Gastroesophageal sphincter (tissue), 4 donors: ENCODE measurements at regions not wholly inside any gene's neighbourhood (a gene's known extent, or its start where the extent isn't known, plus 50 kb on each side); places are given as distances from the start of the nearest gene placed in this dataset.

Experiments
- ATAC-seq: fragments of 150-250 bp; one replicate; pipeline ENCODE4 v1.9.1; 2016; ENCODE audit warnings: mild to moderate bottlenecking, moderate library complexity
- H3K27ac ChIP-seq, 4 donors: fragments of 200-600 bp; sonication (generic) in 3 of 4; 1 replicate in 3 of 4; 2 replicates in 1 of 4; pipeline ENCODE4 v1.5.1; 2016 to 2019
- H3K27me3 ChIP-seq: fragments of 200-600 bp; sonication (generic); one replicate; pipeline ENCODE4 v1.5.1; 2019
- H3K36me3 ChIP-seq, 2 donors: fragments of 200-600 bp; sonication (generic); one replicate each; pipeline ENCODE4 v1.5.1; 2019; ENCODE audit warnings: control low read depth in 1 of 2
- H3K4me1 ChIP-seq, 3 donors: fragments of 200-600 bp; sonication (generic); 1 replicate in 2 of 3; 2 replicates in 1 of 3; pipeline ENCODE4 v1.5.1; 2016 to 2019; ENCODE audit warnings: control low read depth in 2 of 3
- H3K4me3 ChIP-seq, 2 donors: fragments of 200-600 bp; sonication (generic); one replicate each; pipeline ENCODE4 v1.5.1; 2019; ENCODE audit warnings: mild to moderate bottlenecking in 1 of 2, moderate library complexity in 1 of 2
- H3K9me3 ChIP-seq, 3 donors: fragments of 200-600 bp; sonication (generic); one replicate each; pipeline ENCODE4 v1.5.1; 2017 to 2019; ENCODE audit warnings: control low read depth in 2 of 3
- CTCF ChIP-seq, 4 experiments: fragments of 200-600 bp in 2 of 4; fragments of 450-650 bp in 2 of 4; sonication (generic) in 1 of 4; IDR thresholded peaks; one replicate each; pipeline ENCODE4 v1.5.1; 2017 to 2019; ENCODE audit warnings: antibody characterized with exemption in 4 of 4, mild to moderate bottlenecking in 2 of 4, moderate library complexity in 2 of 4
- EP300 ChIP-seq: sonication (generic); formaldehyde crosslinking; IDR thresholded peaks from one replicate; pipeline ENCODE4 v1.6.1; 2017; ENCODE audit warnings: antibody characterized with exemption, mild to moderate bottlenecking
- POLR2A ChIP-seq, 2 donors: fragments of 450-650 bp; IDR thresholded peaks; one replicate each; pipeline ENCODE4 v1.6.1; 2017; ENCODE audit warnings: antibody characterized with exemption in 2 of 2, mild to moderate bottlenecking in 2 of 2, moderate library complexity in 1 of 2
- POLR2AphosphoS5 ChIP-seq: sonication (generic); formaldehyde crosslinking; IDR thresholded peaks from one replicate; pipeline ENCODE4 v1.6.1; 2017; ENCODE audit warnings: antibody characterized with exemption
- WGBS, 2 donors: methylation state at CpG; one replicate each; pipeline ENCODE4 v1.1.5; 2018; ENCODE audit warnings: low coverage in 1 of 2; 5-methylcytosine and 5-hydroxymethylcytosine counted together

GRCh38 chr5:156251076-156251475, 75.9 kb upstream of the SGCD start:
- 46 to 67% methylated on average over 1 of the region's 1 CpG for WGBS, 2 donors
- Histone ChIP-seq H3K27ac (no peak overlapping the region), H3K27me3 (no peaks in the 10 kb centered on the region), H3K4me1 (no peaks in the 10 kb centered on the region), H3K9me3 (no peaks in the 10 kb centered on the region), H3K36me3 (no peaks in the 10 kb centered on the region), H3K4me3 (no peak overlapping the region)
- no peak for ATAC-seq
- TF ChIP-seq CTCF (IDR thresholded peaks at IDR 0.05), result no peak
- no peak for TF ChIP-seq POLR2AphosphoS5
- no peak for TF ChIP-seq EP300
- TF ChIP-seq POLR2A (IDR thresholded peaks at IDR 0.05), result no peak

GRCh38 chr5:156253130-156253529, 73.8 kb upstream of the SGCD start:
- no peaks in the 10 kb centered on the region for H3K36me3 ChIP-seq
- WGBS, 2 donors, result 98% methylated on average over 3 of the region's 3 CpGs
- no peaks in the 10 kb centered on the region for H3K4me1 ChIP-seq
- H3K27me3 ChIP-seq, result no peaks in the 10 kb centered on the region
- TF ChIP-seq POLR2AphosphoS5 (no peak), EP300 (no peak), CTCF (IDR thresholded peaks at IDR 0.05) (no peak), POLR2A (IDR thresholded peaks at IDR 0.05) (no peak)
- no peak for ATAC-seq
- H3K27ac ChIP-seq, result no peak overlapping the region
- no peaks in the 10 kb centered on the region for H3K9me3 ChIP-seq
- H3K4me3 ChIP-seq, result no peak overlapping the region

GRCh38 chr5:156254196-156254595, 72.8 kb upstream of the SGCD start:
- H3K9me3 ChIP-seq, result no peaks in the 10 kb centered on the region
- no peaks in the 10 kb centered on the region for H3K36me3 ChIP-seq
- no peak overlapping the region for H3K27ac ChIP-seq
- TF ChIP-seq EP300 (no peak), CTCF (IDR thresholded peaks at IDR 0.05) (no peak), POLR2AphosphoS5 (no peak), POLR2A (IDR thresholded peaks at IDR 0.05) (no peak)
- WGBS, 2 donors, result 46 to 59% methylated on average over 2 of the region's 2 CpGs
- no peak for ATAC-seq
- H3K27me3 ChIP-seq, result no peaks in the 10 kb centered on the region
- no peaks in the 10 kb centered on the region for H3K4me1 ChIP-seq
- no peak overlapping the region for H3K4me3 ChIP-seq

GRCh38 chr5:156256642-156257041, 70.3 kb upstream of the SGCD start:
- WGBS, 2 donors, result 93 to 100% methylated on average over 2 to 3 of the region's 3 CpGs
- H3K27ac ChIP-seq, result no peak overlapping the region
- no peaks in the 10 kb centered on the region for H3K4me1 ChIP-seq
- ATAC-seq, result no peak
- H3K27me3 ChIP-seq, result no peaks in the 10 kb centered on the region
- no peak for TF ChIP-seq EP300
- no peak for TF ChIP-seq POLR2AphosphoS5
- H3K36me3 ChIP-seq, result no peaks in the 10 kb centered on the region
- H3K4me3 ChIP-seq, result no peak overlapping the region
- no peaks in the 10 kb centered on the region for H3K9me3 ChIP-seq

- Histone ChIP-seq H3K9me3 (no peaks in the 10 kb centered on the region), H3K27me3 (no peaks in the 10 kb centered on the region), H3K4me1 (no peaks in the 10 kb centered on the region), H3K36me3 (no peaks in the 10 kb centered on the region), H3K27ac (no peak overlapping the region), H3K4me3 (no peak overlapping the region)
- TF ChIP-seq POLR2A (IDR thresholded peaks at IDR 0.05), result no peak
- TF ChIP-seq EP300, result no peak
- no peak for TF ChIP-seq CTCF (IDR thresholded peaks at IDR 0.05)
- TF ChIP-seq POLR2AphosphoS5, result no peak
- no peak for ATAC-seq
- 84 to 100% methylated on average over 2 of the region's 2 CpGs for WGBS, 2 donors
These were observed 68.0 kb upstream of the SGCD start for GRCh38 chr5:156258934-156259333.
